Eye (tissue), 1 donor: ENCODE measurements at regions not wholly inside any gene's neighbourhood (a gene's known extent, or its start where the extent isn't known, plus 50 kb on each side); places are given as distances from the start of the nearest gene placed in this dataset.

Source experiments
- DNase-seq: peaks from one replicate; pipeline ENCODE4 v3.0.0-alpha.2; 2015

GRCh38 chr21:39105341-39105765, 77.9 kb downstream of the PSMG1 start:
- no peak for DNase-seq

GRCh38 chr21:39104911-39105310, 78.3 kb downstream of the PSMG1 start:
- DNase-seq, result no peak

- DNase-seq, result no peak
These were observed 79.6 kb downstream of the PSMG1 start for GRCh38 chr21:39103689-39104088.

- no peak for DNase-seq
These were observed 83.4 kb downstream of the PSMG1 start for GRCh38 chr21:39099859-39100258.

- DNase-seq, result no peak
These were observed 84.5 kb downstream of the PSMG1 start for GRCh38 chr21:39098696-39099200.

- DNase-seq, result no peak
These were observed 85.3 kb downstream of the PSMG1 start for GRCh38 chr21:39097981-39098380.

- DNase-seq, result no peak
These were observed 85.9 kb downstream of the PSMG1 start for GRCh38 chr21:39097335-39097861.

- no peak for DNase-seq
These were observed 86.5 kb downstream of the PSMG1 start for GRCh38 chr21:39096754-39097153.

- no peak for DNase-seq
These were observed 87.6 kb downstream of the PSMG1 start for GRCh38 chr21:39095681-39096080.

- DNase-seq, result no peak
These were observed 88.2 kb downstream of the PSMG1 start for GRCh38 chr21:39094847-39095579.

- DNase-seq, result no peak
These were observed 89.0 kb downstream of the PSMG1 start for GRCh38 chr21:39094087-39094780.

- DNase-seq, result no peak
These were observed 89.7 kb downstream of the PSMG1 start for GRCh38 chr21:39093526-39093925.

GRCh38 chr21:39088831-39089380, 94.3 kb downstream of the PSMG1 start:
- DNase-seq, result no peak

GRCh38 chr21:39088031-39088370, 95.2 kb downstream of the PSMG1 start:
- DNase-seq, result no peak

GRCh38 chr21:39087238-39088030, 95.8 kb downstream of the PSMG1 start:
- DNase-seq, result peak; percentile 66

GRCh38 chr21:39086547-39086946, 96.7 kb downstream of the PSMG1 start:
- no peak for DNase-seq

GRCh38 chr21:39085843-39086405, 97.3 kb downstream of the PSMG1 start:
- no peak for DNase-seq

- no peak for DNase-seq
These were observed 98.1 kb downstream of the PSMG1 start for GRCh38 chr21:39084979-39085729.

- DNase-seq, result no peak
These were observed 99.2 kb downstream of the PSMG1 start for GRCh38 chr21:39084073-39084472.

GRCh38 chr21:39083377-39084008, 99.8 kb downstream of the PSMG1 start:
- DNase-seq, result no peak

- no peak for DNase-seq
These were observed 100.4 kb downstream of the PSMG1 start for GRCh38 chr21:39082656-39083376.
